ENCODE measurements at regions not wholly inside any gene's neighbourhood (a gene's known extent, or its start where the extent isn't known, plus 50 kb on each side); places are given as distances from the start of the nearest gene placed in this dataset.

- DNase-seq (no peak), ATAC-seq (no peak)
- CTCF ChIA-PET: no interaction called here
- H3K27ac ChIP-seq (ENCODE audit: low read length): no peak overlapping the region
- H3K4me2 ChIP-seq (ENCODE audit: low read length): no peak overlapping the region
- H3K9me2 ChIP-seq (replicated peaks; ENCODE audit: low read length): no peaks in the 10 kb centered on the region
- no TSS peak for BruUV-seq (replicated peaks)
- no peaks in the 10 kb centered on the region for H3K27me3 ChIP-seq (ENCODE audit: low read length)
- H3K79me2 ChIP-seq (ENCODE audit: low read length): no peaks in the 10 kb centered on the region
- no peak overlapping the region for H3K9ac ChIP-seq (ENCODE audit: low read length)
- H3F3A ChIP-seq (ENCODE audit: low read length, unreplicated experiment): no peaks in the 10 kb centered on the region
- no peaks in the 10 kb centered on the region for H3K9me3 ChIP-seq (ENCODE audit: low read length)
- no peak overlapping the region for H3K4me3 ChIP-seq (ENCODE audit: low read length)
- intact Hi-C loops (cut with micrococcal nuclease): no loop called here
- TF ChIP-seq EZH2 (IDR thresholded peaks at IDR 0.05; ENCODE audit: low read length, unreplicated experiment) (no peak), CTCF (conservative IDR thresholded peaks at IDR 0.05; ENCODE audit: low read depth, low read length) (no peak), EZH2phosphoT487 (IDR thresholded peaks at IDR 0.05; ENCODE audit: borderline replicate concordance, low read length) (no peak)
- no peaks in the 10 kb centered on the region for H3K36me3 ChIP-seq (ENCODE audit: low read depth, low read length)
- H2AFZ ChIP-seq (ENCODE audit: low read length): no peak overlapping the region
- POLR2A ChIA-PET (ENCODE audit: unreplicated experiment): no interaction called here
- no peaks in the 10 kb centered on the region for H3K4me1 ChIP-seq (ENCODE audit: insufficient read depth, low read length)
- H4K20me1 ChIP-seq (ENCODE audit: low read length): no peaks in the 10 kb centered on the region
These were observed 207.7 kb downstream of the KCNA4 start for GRCh38 chr11:29809121-29809520.

GRCh38 chr11:29802522-29802921 is 214.3 kb downstream of the KCNA4 start:
- H3K27ac ChIP-seq (ENCODE audit: low read length): no peak overlapping the region
- no peak for ATAC-seq
- H3K79me2 ChIP-seq (ENCODE audit: low read length): no peaks in the 10 kb centered on the region
- H3K27me3 ChIP-seq (ENCODE audit: low read length): no peaks in the 10 kb centered on the region
- intact Hi-C loops (cut with micrococcal nuclease): no loop called here
- no peaks in the 10 kb centered on the region for H3K4me1 ChIP-seq (ENCODE audit: insufficient read depth, low read length)
- H3K4me2 ChIP-seq (ENCODE audit: low read length): no peak overlapping the region
- DNase-seq: no peak
- H2AFZ ChIP-seq (ENCODE audit: low read length): no peak overlapping the region
- TF ChIP-seq EZH2 (IDR thresholded peaks at IDR 0.05; ENCODE audit: low read length, unreplicated experiment): no peak
- TF ChIP-seq CTCF (conservative IDR thresholded peaks at IDR 0.05; ENCODE audit: low read depth, low read length): no peak
- no peak for TF ChIP-seq EZH2phosphoT487 (IDR thresholded peaks at IDR 0.05; ENCODE audit: borderline replicate concordance, low read length)
- H3F3A ChIP-seq (ENCODE audit: low read length, unreplicated experiment): no peaks in the 10 kb centered on the region
- H4K20me1 ChIP-seq (ENCODE audit: low read length): no peaks in the 10 kb centered on the region
- POLR2A ChIA-PET (ENCODE audit: unreplicated experiment): no interaction called here
- no peak overlapping the region for H3K4me3 ChIP-seq (ENCODE audit: low read length)
- CTCF ChIA-PET: no interaction called here
- no peak overlapping the region for H3K9ac ChIP-seq (ENCODE audit: low read length)
- no TSS peak for BruUV-seq (replicated peaks)
- H3K9me2 ChIP-seq (replicated peaks; ENCODE audit: low read length): no peaks in the 10 kb centered on the region
- no peaks in the 10 kb centered on the region for H3K36me3 ChIP-seq (ENCODE audit: low read depth, low read length)
- H3K9me3 ChIP-seq (ENCODE audit: low read length): no peaks in the 10 kb centered on the region

- H3K9me2 ChIP-seq (replicated peaks; ENCODE audit: low read length): no peaks in the 10 kb centered on the region
- no peaks in the 10 kb centered on the region for H3F3A ChIP-seq (ENCODE audit: low read length, unreplicated experiment)
- no peak overlapping the region for H3K27ac ChIP-seq (ENCODE audit: low read length)
- DNase-seq: no peak
- H3K4me2 ChIP-seq (ENCODE audit: low read length): no peak overlapping the region
- no peaks in the 10 kb centered on the region for H3K27me3 ChIP-seq (ENCODE audit: low read length)
- intact Hi-C loops (cut with micrococcal nuclease): no loop called here
- no peak overlapping the region for H3K9ac ChIP-seq (ENCODE audit: low read length)
- H3K4me3 ChIP-seq (ENCODE audit: low read length): no peak overlapping the region
- BruUV-seq (replicated peaks): no TSS peak
- CTCF ChIA-PET: no interaction called here
- ATAC-seq: no peak
- H3K4me1 ChIP-seq (ENCODE audit: insufficient read depth, low read length): no peaks in the 10 kb centered on the region
- H2AFZ ChIP-seq (ENCODE audit: low read length): no peak overlapping the region
- H4K20me1 ChIP-seq (ENCODE audit: low read length): no peaks in the 10 kb centered on the region
- no peaks in the 10 kb centered on the region for H3K9me3 ChIP-seq (ENCODE audit: low read length)
- H3K79me2 ChIP-seq (ENCODE audit: low read length): no peaks in the 10 kb centered on the region
- H3K36me3 ChIP-seq (ENCODE audit: low read depth, low read length): no peaks in the 10 kb centered on the region
- no peak for TF ChIP-seq EZH2 (IDR thresholded peaks at IDR 0.05; ENCODE audit: low read length, unreplicated experiment)
- POLR2A ChIA-PET (ENCODE audit: unreplicated experiment): no interaction called here
These were observed 215.3 kb downstream of the KCNA4 start for GRCh38 chr11:29801561-29801960.
